ENCODE measurements at regions not wholly inside any gene's neighbourhood (a gene's known extent, or its start where the extent isn't known, plus 50 kb on each side); places are given as distances from the start of the nearest gene placed in this dataset.

- no peak for TF ChIP-seq ZNF124 (CRISPR knock-in tag; IDR thresholded peaks at IDR 0.05)
- TF ChIP-seq FOXP4 (CRISPR knock-in tag; IDR thresholded peaks at IDR 0.05; ENCODE audit: borderline replicate concordance), result no peak
- peak; percentile 54 for TF ChIP-seq ATF3 (IDR thresholded peaks at IDR 0.05)
- TF ChIP-seq ATF3 (CRISPR knock-in tag; conservative IDR thresholded peaks at IDR 0.05), result no peak
- TF ChIP-seq ZNF143 (CRISPR knock-in tag; IDR thresholded peaks at IDR 0.05), result no peak
- TF ChIP-seq MEF2A (IDR thresholded peaks at IDR 0.05; ENCODE audit: control insufficient read depth, low read depth, low read length), result no peak
- TF ChIP-seq EWSR1 (IDR thresholded peaks at IDR 0.05; ENCODE audit: borderline replicate concordance, low read depth, partially characterized antibody), result no peak
- no peak for TF ChIP-seq CBFB (CRISPR knock-in tag; IDR thresholded peaks at IDR 0.05)
- no peak for TF ChIP-seq ZNF780A (CRISPR knock-in tag; IDR thresholded peaks at IDR 0.05)
- TF ChIP-seq ZNF24 (IDR thresholded peaks at IDR 0.05), result no peak
- TF ChIP-seq ZSCAN32 (CRISPR knock-in tag; IDR thresholded peaks at IDR 0.05), result no peak
- 0 out of 2 replicates have a peak, but pooled peaks have one; percentile 20 for TF ChIP-seq FOSL1 (tag; conservative IDR thresholded peaks at IDR 0.05)
- TF ChIP-seq GABPB2 (CRISPR knock-in tag; conservative IDR thresholded peaks at IDR 0.05), result no peak
- no peak for TF ChIP-seq ZKSCAN1 (IDR thresholded peaks at IDR 0.05; ENCODE audit: low read depth, low read length)
- TF ChIP-seq SNRNP70 (optimal IDR thresholded peaks at IDR 0.05; ENCODE audit: low read depth, low read length), result no peak
- no peak for TF ChIP-seq MCM5 (IDR thresholded peaks at IDR 0.05; ENCODE audit: low read depth)
- no peak for TF ChIP-seq PATZ1 (CRISPR knock-in tag; IDR thresholded peaks at IDR 0.05; ENCODE audit: borderline replicate concordance)
- TF ChIP-seq CEBPZ (IDR thresholded peaks at IDR 0.05; ENCODE audit: borderline replicate concordance, low read depth, low read length), result no peak
- TF ChIP-seq ZBTB1 (CRISPR knock-in tag; IDR thresholded peaks at IDR 0.05; ENCODE audit: borderline replicate concordance, low read depth), result no peak
These were observed 142.3 kb upstream of the F9 start (continued) for GRCh38 chrX:139388254-139388653.
